ENCODE measurements at regions not wholly inside any gene's neighbourhood (a gene's known extent, or its start where the extent isn't known, plus 50 kb on each side); places are given as distances from the start of the nearest gene placed in this dataset.

DNA sequence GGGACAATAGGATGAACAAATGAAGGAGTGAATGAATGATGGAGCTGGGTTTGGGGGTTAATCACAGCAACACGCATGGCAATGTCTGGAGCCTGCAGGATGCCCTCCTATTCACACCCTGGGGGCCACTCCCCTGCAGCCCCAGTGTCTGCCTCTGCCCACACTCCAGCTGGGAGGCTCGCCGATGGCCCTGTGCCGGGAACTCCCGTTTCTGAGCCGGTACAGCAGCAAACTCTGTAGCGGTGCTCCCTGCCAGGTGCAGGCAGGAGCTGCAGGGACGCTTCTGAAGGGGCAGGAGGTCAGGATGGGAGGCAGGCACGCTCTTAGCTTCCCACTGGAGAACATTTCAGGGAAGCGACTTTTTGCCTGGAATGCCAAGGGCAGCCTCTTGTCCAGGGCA lies 55.4 kb upstream of the NCOR2 start:
- TF ChIP-seq, protein P1, sequence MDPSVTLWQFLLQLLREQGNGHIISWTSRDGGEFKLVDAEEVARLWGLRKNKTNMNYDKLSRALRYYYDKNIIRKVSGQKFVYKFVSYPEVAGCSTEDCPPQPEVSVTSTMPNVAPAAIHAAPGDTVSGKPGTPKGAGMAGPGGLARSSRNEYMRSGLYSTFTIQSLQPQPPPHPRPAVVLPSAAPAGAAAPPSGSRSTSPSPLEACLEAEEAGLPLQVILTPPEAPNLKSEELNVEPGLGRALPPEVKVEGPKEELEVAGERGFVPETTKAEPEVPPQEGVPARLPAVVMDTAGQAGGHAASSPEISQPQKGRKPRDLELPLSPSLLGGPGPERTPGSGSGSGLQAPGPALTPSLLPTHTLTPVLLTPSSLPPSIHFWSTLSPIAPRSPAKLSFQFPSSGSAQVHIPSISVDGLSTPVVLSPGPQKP (IDR thresholded peaks at IDR 0.05; ENCODE audit: borderline replicate concordance, low read depth, low read length), result no peak
- no peak for TF ChIP-seq NFE2L2 (IDR thresholded peaks at IDR 0.05; ENCODE audit: low read depth, low read length)
- no peak for TF ChIP-seq RAD21 (IDR thresholded peaks at IDR 0.05; ENCODE audit: low read length)
- no peak for TF ChIP-seq POLR2A (IDR thresholded peaks at IDR 0.05; ENCODE audit: low read depth, low read length)
- no peak for TF ChIP-seq CEBPB (IDR thresholded peaks at IDR 0.05; ENCODE audit: low read depth, low read length)
- TF ChIP-seq, protein P2, sequence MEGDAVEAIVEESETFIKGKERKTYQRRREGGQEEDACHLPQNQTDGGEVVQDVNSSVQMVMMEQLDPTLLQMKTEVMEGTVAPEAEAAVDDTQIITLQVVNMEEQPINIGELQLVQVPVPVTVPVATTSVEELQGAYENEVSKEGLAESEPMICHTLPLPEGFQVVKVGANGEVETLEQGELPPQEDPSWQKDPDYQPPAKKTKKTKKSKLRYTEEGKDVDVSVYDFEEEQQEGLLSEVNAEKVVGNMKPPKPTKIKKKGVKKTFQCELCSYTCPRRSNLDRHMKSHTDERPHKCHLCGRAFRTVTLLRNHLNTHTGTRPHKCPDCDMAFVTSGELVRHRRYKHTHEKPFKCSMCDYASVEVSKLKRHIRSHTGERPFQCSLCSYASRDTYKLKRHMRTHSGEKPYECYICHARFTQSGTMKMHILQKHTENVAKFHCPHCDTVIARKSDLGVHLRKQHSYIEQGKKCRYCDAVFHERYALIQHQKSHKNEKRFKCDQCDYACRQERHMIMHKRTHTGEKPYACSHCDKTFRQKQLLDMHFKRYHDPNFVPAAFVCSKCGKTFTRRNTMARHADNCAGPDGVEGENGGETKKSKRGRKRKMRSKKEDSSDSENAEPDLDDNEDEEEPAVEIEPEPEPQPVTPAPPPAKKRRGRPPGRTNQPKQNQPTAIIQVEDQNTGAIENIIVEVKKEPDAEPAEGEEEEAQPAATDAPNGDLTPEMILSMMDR (conservative IDR thresholded peaks at IDR 0.05; ENCODE audit: low read depth, low read length), result no peak
- TF ChIP-seq MXI1 (IDR thresholded peaks at IDR 0.05; ENCODE audit: borderline replicate concordance, low read depth, low read length), result no peak
- no peak for TF ChIP-seq MAFK (IDR thresholded peaks at IDR 0.05; ENCODE audit: low read depth, low read length)
- TF ChIP-seq CHD1 (IDR thresholded peaks at IDR 0.05; ENCODE audit: low read depth, low read length), result no peak
- no peak for TF ChIP-seq FOS (IDR thresholded peaks at IDR 0.05; ENCODE audit: low read depth, low read length)
- TF ChIP-seq SMC3 (IDR thresholded peaks at IDR 0.05; ENCODE audit: low read depth, low read length), result no peak
- TF ChIP-seq MAZ (IDR thresholded peaks at IDR 0.05; ENCODE audit: borderline replicate concordance, low read depth, low read length), result no peak
- no peak for TF ChIP-seq RFX5 (IDR thresholded peaks at IDR 0.05; ENCODE audit: low read depth, low read length)
- dilution Hi-C loops (cut with HindIII; ENCODE audit: low sequenced_read_pairs, unreplicated experiment), result no loop called here
- Histone ChIP-seq H2AFZ (replicated peaks; ENCODE audit: low read length, poor library complexity) (no peak overlapping the region), H3K27me3 (ENCODE audit: control insufficient read depth, insufficient read depth, low read length) (peaks cover 5% of the 10 kb centered on the region; the same call in 1 of the 2 replicates), H3K23ac (ENCODE audit: low read depth, low read length) (no peak overlapping the region), H3K9me1 (ENCODE audit: insufficient read depth, low read length) (peaks cover 5% of the 10 kb centered on the region), H3K9me3 (ENCODE audit: control insufficient read depth, insufficient read depth, low read length) (0 out of 2 replicates have a peak, but pooled peaks cover 3% of the 10 kb centered on the region), H3K27ac (ENCODE audit: insufficient read depth, low read length) (no peak overlapping the region), H3K4me3 (ENCODE audit: insufficient read depth, low read depth, low read length) (no peak overlapping the region), H2BK120ac (ENCODE audit: low read depth, low read length) (no peak overlapping the region), H4K8ac (ENCODE audit: low read depth in 2 of 2, low read length in 2 of 2) (no peak overlapping the region), H2AK5ac (ENCODE audit: low read depth, low read length) (no peak overlapping the region), H4K91ac (ENCODE audit: insufficient read depth, low read depth, low read length) (no peak overlapping the region), H3K4me2 (ENCODE audit: low read depth, low read length) (no peak overlapping the region), H2BK5ac (ENCODE audit: low read depth, low read length, poor library complexity, severe bottlenecking) (no peak overlapping the region), H3K14ac (replicated peaks; ENCODE audit: low read depth, low read length) (no peak overlapping the region), H3K9ac (ENCODE audit: low read depth, low read length) (no peak overlapping the region), H2BK20ac (ENCODE audit: low read depth, low read length) (no peak overlapping the region), H3K36me3 (ENCODE audit: control insufficient read depth, insufficient read depth, low read length) (no peaks in the 10 kb centered on the region), H4K20me1 (ENCODE audit: insufficient read depth, low read length) (no peaks in the 10 kb centered on the region), H3K79me1 (ENCODE audit: low read depth in 1 of 2, low read length in 2 of 2) (no peaks in the 10 kb centered on the region; a peak in 1 of 4 replicates), H2BK15ac (ENCODE audit: low read depth, low read length) (no peak overlapping the region; the same call in 2 of the 3 replicates), H3K4me1 (ENCODE audit: control insufficient read depth, insufficient read depth, low read length) (peaks cover 16% of the 10 kb centered on the region), H2AK9ac (replicated peaks; ENCODE audit: low read depth, low read length, poor library complexity) (no peak overlapping the region), H3K4ac (ENCODE audit: low read depth, low read length) (no peak overlapping the region), H3K56ac (ENCODE audit: extremely low read depth, insufficient read depth, low read length) (no peak overlapping the region), H3K18ac (ENCODE audit: low read depth, low read length) (no peak overlapping the region), H4K5ac (ENCODE audit: low read depth, low read length) (no peak overlapping the region)
- DNase-seq (no peak), ATAC-seq (ENCODE audit: low read depth) (no peak)
- 93% methylated on average over 3 of the region's 10 CpGs; no CpG with 5 or more reads in 1 of the 2 experiments for WGBS, 2 experiments (ENCODE audit: extremely low coverage in 2 of 2, insufficient read length in 1 of 2)
- intact Hi-C loops (cut with micrococcal nuclease), result no loop called here
- CTCF ChIA-PET, result no interaction called here
- BruUV-seq (replicated peaks), result no TSS peak
- POLR2A ChIA-PET (ENCODE audit: unreplicated experiment), result no interaction called here
- in situ Hi-C loops (cut with MboI; ENCODE audit: low sequenced_read_pairs), result no loop called here

Measured in IMR-90 (cell line).